GM21528 (cell line): ENCODE measurements at regions not wholly inside any gene's neighbourhood (a gene's known extent, or its start where the extent isn't known, plus 50 kb on each side); places are given as distances from the start of the nearest gene placed in this dataset.
A peak's percentile ranks its signal among the peaks of the same experiment; 100 is the strongest.

Experiments
- ATAC-seq: cut with Tn5 transposase; IDR thresholded peaks from one replicate; pipeline ENCODE4 v1.9.1; 2021; ENCODE audit warnings: mild to moderate bottlenecking, moderate library complexity; ENCODE audit not compliant: unreplicated experiment, low FRiP score

GRCh38 chr1:191905781-191906180 is 252.5 kb upstream of the RGS18 start:
- ATAC-seq = no peak

- ATAC-seq = no peak
Observed at GRCh38 chr1:191907121-191907520, 251.1 kb upstream of the RGS18 start.

GRCh38 chr1:191910245-191910644 is 248.0 kb upstream of the RGS18 start:
- ATAC-seq = no peak

- peak; percentile 63 for ATAC-seq
Observed at GRCh38 chr1:191912517-191912916, 245.7 kb upstream of the RGS18 start.

GRCh38 chr1:191913260-191913977 is 244.8 kb upstream of the RGS18 start:
- ATAC-seq = no peak

- ATAC-seq = no peak
Observed at GRCh38 chr1:191929383-191929782, 228.9 kb upstream of the RGS18 start.

- ATAC-seq = no peak
Observed at GRCh38 chr1:191943684-191944083, 214.6 kb upstream of the RGS18 start.

- ATAC-seq = no peak
Observed at GRCh38 chr1:191953526-191953925, 204.7 kb upstream of the RGS18 start.

GRCh38 chr1:191959856-191960255 is 198.4 kb upstream of the RGS18 start:
- ATAC-seq = no peak

- ATAC-seq = no peak
Observed at GRCh38 chr1:191963286-191963685, 195.0 kb upstream of the RGS18 start.

- ATAC-seq = no peak
Observed at GRCh38 chr1:191963781-191964455, 194.3 kb upstream of the RGS18 start.

- ATAC-seq = no peak
Observed at GRCh38 chr1:191969290-191969689, 189.0 kb upstream of the RGS18 start.

- no peak for ATAC-seq
Observed at GRCh38 chr1:191970116-191970515, 188.1 kb upstream of the RGS18 start.

GRCh38 chr1:191971447-191971846 is 186.8 kb upstream of the RGS18 start:
- no peak for ATAC-seq

- ATAC-seq = no peak
Observed at GRCh38 chr1:191974004-191974403, 184.3 kb upstream of the RGS18 start.

GRCh38 chr1:191977874-191978506 is 180.3 kb upstream of the RGS18 start:
- ATAC-seq = no peak

GRCh38 chr1:191984856-191985255 is 173.4 kb upstream of the RGS18 start:
- no peak for ATAC-seq

GRCh38 chr1:191992118-191992517 is 166.1 kb upstream of the RGS18 start:
- no peak for ATAC-seq

GRCh38 chr1:191993549-191993948 is 164.7 kb upstream of the RGS18 start:
- no peak for ATAC-seq

GRCh38 chr1:192002063-192002462 is 156.2 kb upstream of the RGS18 start:
- ATAC-seq = no peak

GRCh38 chr1:192003295-192004077 is 154.8 kb upstream of the RGS18 start:
- no peak for ATAC-seq
